Fibroblast of lung (primary cell): ENCODE measurements at regions not wholly inside any gene's neighbourhood (a gene's known extent, or its start where the extent isn't known, plus 50 kb on each side); places are given as distances from the start of the nearest gene placed in this dataset.

Source experiments
- EZH2 ChIP-seq: IDR thresholded peaks from 2 replicates; pipeline ENCODE4 v1.5.1; 2012; ENCODE audit warnings: low read length, control low read depth, mild to moderate bottlenecking; ENCODE audit errors: missing control alignments
- TF ChIP-seq, protein P1 (sequence below), 2 donors: IDR thresholded peaks in 1 of 2; conservative IDR thresholded peaks in 1 of 2; 1 replicate in 1 of 2; 2 replicates in 1 of 2; pipeline ENCODE4 v1.5.1; 2011 to 2012; ENCODE audit warnings: low read length in 2 of 2, control low read depth in 1 of 2, inconsistent platforms in 1 of 2, low read depth in 1 of 2, mild to moderate bottlenecking in 1 of 2

DNA sequence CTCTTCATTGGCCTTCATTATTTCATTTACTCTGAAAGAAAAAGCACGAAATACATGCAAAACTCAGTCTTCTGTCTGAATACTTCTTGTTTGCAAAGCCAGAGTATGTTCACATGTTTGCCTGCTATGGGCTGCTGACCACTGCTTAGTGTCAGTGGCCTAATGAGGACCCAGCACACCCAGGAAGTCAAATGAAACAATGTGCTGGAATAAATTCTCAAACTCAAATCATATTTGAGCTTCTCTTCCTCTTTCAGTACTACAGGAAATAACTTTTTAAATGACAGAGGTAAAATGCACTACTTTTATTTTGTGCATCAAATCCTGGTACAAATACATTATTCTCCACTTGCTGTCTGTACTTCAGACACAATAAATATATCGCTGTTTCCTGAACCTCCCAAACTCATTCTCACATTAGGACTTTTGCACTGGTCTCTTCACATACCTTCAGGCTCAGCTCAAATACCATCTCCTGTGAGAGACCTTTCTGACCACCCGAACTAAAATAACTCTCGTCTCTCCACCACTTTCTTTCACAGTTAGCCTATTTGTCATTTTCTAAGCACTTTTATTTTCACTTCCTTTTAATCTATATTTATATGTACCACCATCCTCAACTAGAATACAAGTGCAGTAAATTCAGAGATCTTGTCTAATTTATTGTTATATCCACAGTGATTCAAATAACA lies 176.8 kb downstream of the TUSC7 start:
- TF ChIP-seq, protein P1, sequence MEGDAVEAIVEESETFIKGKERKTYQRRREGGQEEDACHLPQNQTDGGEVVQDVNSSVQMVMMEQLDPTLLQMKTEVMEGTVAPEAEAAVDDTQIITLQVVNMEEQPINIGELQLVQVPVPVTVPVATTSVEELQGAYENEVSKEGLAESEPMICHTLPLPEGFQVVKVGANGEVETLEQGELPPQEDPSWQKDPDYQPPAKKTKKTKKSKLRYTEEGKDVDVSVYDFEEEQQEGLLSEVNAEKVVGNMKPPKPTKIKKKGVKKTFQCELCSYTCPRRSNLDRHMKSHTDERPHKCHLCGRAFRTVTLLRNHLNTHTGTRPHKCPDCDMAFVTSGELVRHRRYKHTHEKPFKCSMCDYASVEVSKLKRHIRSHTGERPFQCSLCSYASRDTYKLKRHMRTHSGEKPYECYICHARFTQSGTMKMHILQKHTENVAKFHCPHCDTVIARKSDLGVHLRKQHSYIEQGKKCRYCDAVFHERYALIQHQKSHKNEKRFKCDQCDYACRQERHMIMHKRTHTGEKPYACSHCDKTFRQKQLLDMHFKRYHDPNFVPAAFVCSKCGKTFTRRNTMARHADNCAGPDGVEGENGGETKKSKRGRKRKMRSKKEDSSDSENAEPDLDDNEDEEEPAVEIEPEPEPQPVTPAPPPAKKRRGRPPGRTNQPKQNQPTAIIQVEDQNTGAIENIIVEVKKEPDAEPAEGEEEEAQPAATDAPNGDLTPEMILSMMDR (conservative IDR thresholded peaks at IDR 0.05 in 1 of 2, IDR thresholded peaks at IDR 0.05 in 1 of 2; ENCODE audit: low read depth in 1 of 2, low read length in 2 of 2), result no peak
- no peak for TF ChIP-seq EZH2
